Omental fat pad (tissue), 3 donors: ENCODE measurements at regions not wholly inside any gene's neighbourhood (a gene's known extent, or its start where the extent isn't known, plus 50 kb on each side); places are given as distances from the start of the nearest gene placed in this dataset.

Experiments used
- ATAC-seq: fragments of 150-250 bp; one replicate; pipeline ENCODE4 v1.9.1; 2016; ENCODE audit warnings: mild to moderate bottlenecking, moderate library complexity; ENCODE audit not compliant: low FRiP score
- DNase-seq: peaks from one replicate; pipeline ENCODE4 v3.0.0-alpha.2; 2019; ENCODE audit warnings: low spot score
- TF ChIP-seq, protein P1 (sequence below), 3 donors: fragments of 450-650 bp; IDR thresholded peaks; one replicate each; pipeline ENCODE4 v1.5.1; 2016 to 2017; ENCODE audit warnings: antibody characterized with exemption in 3 of 3, mild to moderate bottlenecking in 3 of 3, moderate library complexity in 2 of 3

- TF ChIP-seq, protein P1, sequence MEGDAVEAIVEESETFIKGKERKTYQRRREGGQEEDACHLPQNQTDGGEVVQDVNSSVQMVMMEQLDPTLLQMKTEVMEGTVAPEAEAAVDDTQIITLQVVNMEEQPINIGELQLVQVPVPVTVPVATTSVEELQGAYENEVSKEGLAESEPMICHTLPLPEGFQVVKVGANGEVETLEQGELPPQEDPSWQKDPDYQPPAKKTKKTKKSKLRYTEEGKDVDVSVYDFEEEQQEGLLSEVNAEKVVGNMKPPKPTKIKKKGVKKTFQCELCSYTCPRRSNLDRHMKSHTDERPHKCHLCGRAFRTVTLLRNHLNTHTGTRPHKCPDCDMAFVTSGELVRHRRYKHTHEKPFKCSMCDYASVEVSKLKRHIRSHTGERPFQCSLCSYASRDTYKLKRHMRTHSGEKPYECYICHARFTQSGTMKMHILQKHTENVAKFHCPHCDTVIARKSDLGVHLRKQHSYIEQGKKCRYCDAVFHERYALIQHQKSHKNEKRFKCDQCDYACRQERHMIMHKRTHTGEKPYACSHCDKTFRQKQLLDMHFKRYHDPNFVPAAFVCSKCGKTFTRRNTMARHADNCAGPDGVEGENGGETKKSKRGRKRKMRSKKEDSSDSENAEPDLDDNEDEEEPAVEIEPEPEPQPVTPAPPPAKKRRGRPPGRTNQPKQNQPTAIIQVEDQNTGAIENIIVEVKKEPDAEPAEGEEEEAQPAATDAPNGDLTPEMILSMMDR (IDR thresholded peaks at IDR 0.05) = no peak
- ATAC-seq = no peak
These were observed 176.8 kb upstream of the FERD3L start for GRCh38 chr7:19322002-19322401.

GRCh38 chr7:19318287-19318686, 173.1 kb upstream of the FERD3L start:
- TF ChIP-seq, protein P1 (IDR thresholded peaks at IDR 0.05) = no peak
- ATAC-seq (no peak), DNase-seq (no peak)

More at GRCh38 chr7:19322002-19322401, 176.8 kb upstream of the FERD3L start:
- DNase-seq = no peak

DNA sequence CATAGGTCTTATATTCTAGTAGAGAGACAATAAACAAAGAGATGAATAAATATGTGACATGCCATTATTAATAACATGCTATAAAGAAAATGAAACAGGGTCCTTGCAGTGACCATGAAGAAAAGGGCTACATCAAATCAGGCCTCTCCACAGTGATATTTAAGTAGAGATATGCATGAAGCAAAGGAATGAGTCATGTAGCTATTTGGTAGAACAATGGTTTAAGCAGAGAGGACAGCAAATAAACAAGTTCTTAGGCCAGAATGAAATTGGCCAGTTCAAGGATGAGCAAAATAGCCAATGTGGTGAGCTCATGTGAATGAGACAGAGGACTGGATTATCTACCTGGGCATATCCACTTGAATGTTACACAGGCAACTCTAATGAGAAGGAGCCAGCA, 172.2 kb upstream of the FERD3L start:
- ATAC-seq = no peak
- no peak for DNase-seq
- TF ChIP-seq, protein P1 (IDR thresholded peaks at IDR 0.05) = no peak

- no peak for DNase-seq
- no peak for ATAC-seq
These were observed 167.2 kb upstream of the FERD3L start for GRCh38 chr7:19312416-19312815.

DNA sequence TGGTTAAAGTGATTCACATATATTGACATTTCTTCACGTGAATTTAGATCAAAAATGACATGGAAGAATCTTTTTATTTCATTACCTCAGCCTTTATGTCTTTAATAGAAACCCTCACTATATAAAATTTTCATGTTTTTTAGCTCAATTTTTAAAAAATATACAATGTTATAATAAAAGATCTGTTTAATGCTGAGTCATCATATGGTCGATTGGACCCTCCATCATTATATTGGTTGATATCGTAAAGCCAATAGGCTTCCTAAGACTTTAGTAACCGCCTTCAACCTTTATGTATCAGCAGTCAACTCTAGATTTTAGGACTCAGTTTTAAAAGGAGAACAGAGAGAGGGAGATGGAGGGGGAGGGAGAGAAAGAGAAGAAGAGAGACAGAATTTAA, 162.3 kb upstream of the FERD3L start:
- ATAC-seq = no peak
- TF ChIP-seq, protein P1 (IDR thresholded peaks at IDR 0.05) = no peak
- DNase-seq = no peak

More at GRCh38 chr7:19312416-19312815, 167.2 kb upstream of the FERD3L start:
- TF ChIP-seq, protein P1 (IDR thresholded peaks at IDR 0.05) = no peak

DNA sequence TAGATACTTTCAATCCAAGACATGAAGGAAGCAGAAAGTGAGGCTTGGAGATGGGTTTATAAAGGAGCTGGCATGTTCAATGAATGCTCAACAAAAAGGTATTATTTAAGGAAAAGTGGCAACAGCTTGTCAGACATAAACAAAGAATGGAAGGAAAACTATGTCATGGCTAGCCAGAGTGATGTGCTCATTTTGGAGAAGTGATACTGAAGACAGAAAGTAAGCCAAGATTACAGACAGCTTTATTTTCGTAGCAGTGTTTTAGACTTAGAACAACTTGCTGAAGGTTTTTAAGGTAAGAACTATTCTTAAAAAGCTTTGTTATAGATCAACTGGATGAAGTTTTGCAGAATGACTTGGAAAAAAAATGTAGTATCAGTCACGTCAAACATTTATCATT, 160.5 kb upstream of the FERD3L start:
- DNase-seq (no peak), ATAC-seq (no peak)
- TF ChIP-seq, protein P1 (IDR thresholded peaks at IDR 0.05) = no peak

DNA sequence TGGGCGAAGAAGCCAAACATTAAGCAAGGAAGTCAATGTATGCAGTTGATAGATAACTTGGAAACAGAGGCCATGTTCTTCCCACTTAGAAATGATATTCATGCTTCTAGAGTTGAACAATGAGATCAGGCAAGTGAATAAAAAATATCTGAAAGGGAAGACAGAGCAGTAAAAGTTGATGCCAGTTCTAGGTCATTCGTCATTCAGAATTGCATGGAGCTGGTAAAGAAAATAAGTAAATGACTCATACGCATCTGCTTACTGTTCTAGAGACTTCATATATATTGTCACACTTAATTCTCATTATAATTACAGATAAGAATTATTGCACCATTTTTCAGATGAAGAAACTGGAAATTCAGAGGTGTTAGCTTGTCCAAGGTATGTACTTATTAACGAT, 158.9 kb upstream of the FERD3L start:
- no peak for ATAC-seq
- TF ChIP-seq, protein P1 (IDR thresholded peaks at IDR 0.05) = no peak

More for the DNA sequence above, 158.9 kb upstream of the FERD3L start:
- DNase-seq = no peak
